ENCODE measurements at regions not wholly inside any gene's neighbourhood (a gene's known extent, or its start where the extent isn't known, plus 50 kb on each side); places are given as distances from the start of the nearest gene placed in this dataset.
"Not testable (repeated sequence)": the region's sequence is repeated elsewhere in the genome, so short reads cannot be mapped to it uniquely, and the experiment has no call there.

DNA sequence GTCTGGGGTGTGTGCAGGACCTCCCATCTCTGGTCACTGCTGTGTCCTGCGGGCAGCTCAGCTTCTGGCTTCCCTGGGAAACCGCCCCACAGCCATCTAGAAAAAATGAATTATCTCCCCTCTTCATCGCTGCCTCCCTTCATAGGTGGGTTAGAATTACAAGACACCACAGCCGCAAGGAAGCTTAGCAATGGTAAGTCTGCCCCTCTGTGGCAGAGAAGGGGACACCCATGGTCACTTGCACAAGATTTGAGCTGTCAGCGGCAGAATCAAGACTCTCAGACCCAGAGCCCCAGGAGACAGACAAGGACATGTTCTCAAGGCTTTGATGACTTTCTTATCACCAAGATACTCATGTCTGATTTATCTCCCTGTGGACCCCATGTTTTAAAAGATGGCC, 110.8 kb upstream of the PABPC3 start:
- Histone ChIP-seq H3K4me1 (peaks cover 9% of the 10 kb centered on the region), H3K9ac (ENCODE audit: low read depth in 2 of 2, low read length in 2 of 2) (no peak overlapping the region), H3K27ac (no peak overlapping the region), H3K4me3 (no peak overlapping the region), H3K36me3 (no peaks in the 10 kb centered on the region), H3K9me3 (no peaks in the 10 kb centered on the region), H3K27me3 (no peaks in the 10 kb centered on the region)
- DNase-seq = no peak
- no peak for TF ChIP-seq CTCF (IDR thresholded peaks at IDR 0.05)
- intact Hi-C loops (cut with DNase I) = no loop called here

- no peaks in the 10 kb centered on the region for H3K27me3 ChIP-seq
- no peak for DNase-seq
Measured at GRCh38 chr13:24985896-24986295, 110.0 kb upstream of the PABPC3 start.

DNA sequence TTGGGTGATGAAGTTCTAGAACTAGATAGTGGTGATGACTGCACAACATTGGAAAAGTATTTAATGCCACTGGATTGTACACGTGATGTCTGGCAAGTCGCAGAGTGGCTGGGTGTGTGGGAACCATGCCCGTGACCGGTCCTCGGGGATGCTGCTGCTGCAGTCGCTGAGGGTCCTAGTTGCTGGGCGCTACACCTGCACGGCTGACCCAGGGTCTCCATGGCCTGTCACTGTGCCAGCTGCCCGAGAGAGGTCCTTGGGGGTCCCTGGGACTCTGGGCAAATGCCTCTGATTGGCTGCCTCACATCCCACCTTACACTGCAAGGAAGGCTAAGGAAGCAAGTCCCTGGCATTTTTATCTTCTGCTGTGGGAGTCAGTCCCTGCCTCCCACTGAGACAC, 109.1 kb upstream of the PABPC3 start:
- H3K27ac ChIP-seq = no peak overlapping the region
- DNase-seq = no peak
- intact Hi-C loops (cut with DNase I) = no loop called here
- H3K9ac ChIP-seq (ENCODE audit: low read depth in 2 of 2, low read length in 2 of 2) = no peak overlapping the region
- H3K4me1 ChIP-seq = peaks cover 9% of the 10 kb centered on the region
- H3K4me3 ChIP-seq = no peak overlapping the region
- TF ChIP-seq CTCF (IDR thresholded peaks at IDR 0.05) = no peak
- H3K36me3 ChIP-seq = no peaks in the 10 kb centered on the region
- no peaks in the 10 kb centered on the region for H3K9me3 ChIP-seq
- H3K27me3 ChIP-seq = no peaks in the 10 kb centered on the region

More at GRCh38 chr13:24985896-24986295, 110.0 kb upstream of the PABPC3 start:
- Histone ChIP-seq H3K36me3 (no peaks in the 10 kb centered on the region), H3K27ac (no peak overlapping the region), H3K9ac (ENCODE audit: low read depth in 2 of 2, low read length in 2 of 2) (no peak overlapping the region), H3K4me1 (peaks cover 9% of the 10 kb centered on the region), H3K4me3 (no peak overlapping the region), H3K9me3 (no peaks in the 10 kb centered on the region)
- no peak for TF ChIP-seq CTCF (IDR thresholded peaks at IDR 0.05)
- intact Hi-C loops (cut with DNase I) = no loop called here

DNA sequence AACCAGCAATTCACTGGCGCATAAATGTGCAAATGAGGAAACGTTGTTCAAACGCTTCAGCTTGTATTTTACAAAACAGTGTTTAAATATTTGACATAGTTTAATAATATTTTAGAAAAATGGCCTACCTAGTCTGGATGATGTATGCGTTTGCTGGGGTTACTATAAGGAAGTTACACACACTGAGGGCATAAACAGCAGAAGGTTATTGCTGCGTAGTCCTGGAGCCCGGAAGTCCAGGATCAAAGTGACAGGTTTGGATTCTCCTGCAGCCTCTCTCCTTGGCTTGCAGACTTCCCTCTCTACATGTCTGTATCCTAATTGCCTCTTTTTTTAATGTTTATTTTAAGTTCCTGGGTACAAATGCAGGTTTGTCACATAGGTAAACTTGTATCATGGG, 106.0 kb upstream of the PABPC3 start:
- intact Hi-C loops (cut with DNase I); H3K4me1 ChIP-seq; H3K36me3 ChIP-seq; H3K4me3 ChIP-seq; H3K27ac ChIP-seq; H3K27me3 ChIP-seq; DNase-seq; H3K9me3 ChIP-seq; H3K9ac ChIP-seq (ENCODE audit: low read depth in 2 of 2, low read length in 2 of 2): not testable (repeated sequence)

GRCh38 chr13:24992946-24993345, 103.0 kb upstream of the PABPC3 start:
- H3K36me3 ChIP-seq; H3K9ac ChIP-seq (ENCODE audit: low read depth in 2 of 2, low read length in 2 of 2); DNase-seq; H3K9me3 ChIP-seq; intact Hi-C loops (cut with DNase I); H3K27ac ChIP-seq; H3K4me3 ChIP-seq; H3K27me3 ChIP-seq; H3K4me1 ChIP-seq: not testable (repeated sequence)

GRCh38 chr13:24995225-24995804, 100.6 kb upstream of the PABPC3 start:
- Histone ChIP-seq H3K4me3 (no peak overlapping the region), H3K27ac (no peak overlapping the region), H3K9me3 (no peaks in the 10 kb centered on the region), H3K4me1 (no peaks in the 10 kb centered on the region), H3K27me3 (no peaks in the 10 kb centered on the region), H3K9ac (ENCODE audit: low read depth in 2 of 2, low read length in 2 of 2) (no peak overlapping the region), H3K36me3 (no peaks in the 10 kb centered on the region)
- TF ChIP-seq CTCF (IDR thresholded peaks at IDR 0.05) = peak; percentile 72
- DNase-seq = peak; percentile 69
- intact Hi-C loops (cut with DNase I) = no loop called here

Measured in colonic mucosa (tissue), 4 donors.